ENCODE measurements at regions not wholly inside any gene's neighbourhood (a gene's known extent, or its start where the extent isn't known, plus 50 kb on each side); places are given as distances from the start of the nearest gene placed in this dataset.

GRCh38 chr1:191905781-191906180 is 252.5 kb upstream of the RGS18 start:
- TF ChIP-seq AKAP8 (CRISPR knock-in tag; IDR thresholded peaks at IDR 0.05), result no peak
- no peak for TF ChIP-seq FOXA3 (CRISPR knock-in tag; IDR thresholded peaks at IDR 0.05)
- TF ChIP-seq ZNF777 (CRISPR knock-in tag; IDR thresholded peaks at IDR 0.05), result no peak
- TF ChIP-seq POLR2A (IDR thresholded peaks at IDR 0.05; ENCODE audit: insufficient read depth in 1 of 2, low read depth in 2 of 2, low read length in 2 of 2), result no peak
- no peak for TF ChIP-seq CCAR2 (optimal IDR thresholded peaks at IDR 0.05; ENCODE audit: low read depth, low read length)
- TF ChIP-seq CTCF (CRISPR knock-in tag; IDR thresholded peaks at IDR 0.05), result no peak
- TF ChIP-seq RXRA (CRISPR knock-in tag; IDR thresholded peaks at IDR 0.05), result no peak
- no peak for TF ChIP-seq FOXK2 (IDR thresholded peaks at IDR 0.05)
- no peak for TF ChIP-seq TAF1 (CRISPR knock-in tag; IDR thresholded peaks at IDR 0.05)
- TF ChIP-seq SNAPC2 (CRISPR knock-in tag; IDR thresholded peaks at IDR 0.05), result no peak

Measured in HepG2 (cell line).